GM21360 (cell line): ENCODE measurements at regions not wholly inside any gene's neighbourhood (a gene's known extent, or its start where the extent isn't known, plus 50 kb on each side); places are given as distances from the start of the nearest gene placed in this dataset.
"Not testable (repeated sequence)": the region's sequence is repeated elsewhere in the genome, so short reads cannot be mapped to it uniquely, and the experiment has no call there.

Experiments
- ATAC-seq: cut with Tn5 transposase; IDR thresholded peaks from one replicate; pipeline ENCODE4 v1.9.1; 2021; ENCODE audit warnings: mild to moderate bottlenecking, moderate library complexity; ENCODE audit not compliant: unreplicated experiment

DNA sequence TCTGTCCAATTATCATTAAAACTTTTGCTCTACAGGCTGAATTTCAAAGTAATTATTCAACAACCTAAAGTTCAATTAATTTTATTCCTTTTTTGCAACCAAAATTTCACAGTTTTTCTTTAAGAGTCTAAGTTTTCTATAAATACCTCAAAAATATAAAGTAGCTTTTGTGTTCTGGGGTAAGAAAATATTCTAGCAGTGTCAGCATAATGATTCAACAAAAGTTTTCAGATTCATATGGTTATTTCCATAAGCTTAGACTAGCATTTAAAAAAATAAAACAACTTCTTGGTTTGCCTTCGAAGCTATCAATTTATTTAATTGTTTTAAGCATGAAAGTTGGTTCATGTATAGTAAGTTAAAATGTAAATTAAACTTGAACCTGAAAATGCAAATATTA lies 1962.3 kb upstream of the CDH6 start:
- no peak for ATAC-seq

GRCh38 chr5:29230591-29230990 lies 1962.9 kb upstream of the CDH6 start:
- no peak for ATAC-seq

GRCh38 chr5:29229461-29229860 lies 1964.0 kb upstream of the CDH6 start:
- no peak for ATAC-seq

- no peak for ATAC-seq
These were observed 1975.3 kb upstream of the CDH6 start for GRCh38 chr5:29218138-29218537.

DNA sequence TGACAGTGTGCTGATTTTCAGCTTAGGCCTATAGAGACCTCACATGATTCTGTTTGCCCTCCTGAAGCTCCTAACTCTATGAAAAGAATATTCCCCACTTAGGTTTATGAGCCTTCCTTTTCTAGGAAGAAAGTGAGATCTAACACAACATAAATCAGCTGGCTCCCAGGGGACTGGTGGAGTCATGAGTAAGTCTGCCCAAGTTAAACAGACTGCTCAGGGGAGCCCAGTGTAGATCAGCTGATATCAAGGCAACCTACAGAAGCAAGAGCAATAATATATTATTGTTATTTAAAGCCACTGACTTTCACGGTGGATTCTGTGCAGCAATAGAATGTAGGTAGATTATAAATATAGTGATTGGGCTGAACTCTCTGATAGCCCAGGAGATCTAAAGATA lies 1978.6 kb upstream of the CDH6 start:
- ATAC-seq, result no peak

- no peak for ATAC-seq
These were observed 1980.0 kb upstream of the CDH6 start for GRCh38 chr5:29213475-29213874.

DNA sequence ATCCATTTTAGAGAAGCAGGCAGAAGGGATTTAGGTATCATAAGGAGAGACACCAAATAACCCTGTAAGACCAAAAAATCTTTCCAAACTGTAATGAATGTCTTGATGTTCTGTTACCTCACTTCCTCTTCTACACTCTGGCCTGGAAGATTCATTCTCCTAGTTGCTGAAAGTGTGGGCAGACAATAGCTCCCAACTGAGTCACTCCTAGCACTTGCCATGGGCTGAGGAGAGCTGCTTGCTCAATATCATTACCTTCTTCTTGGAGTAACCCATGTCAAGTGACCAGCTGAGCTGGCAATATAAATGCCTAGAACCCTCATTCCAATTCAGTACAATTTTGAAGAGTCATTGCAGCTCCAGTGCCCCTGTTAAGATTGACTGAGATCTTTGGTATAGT lies 1985.5 kb upstream of the CDH6 start:
- no peak for ATAC-seq

DNA sequence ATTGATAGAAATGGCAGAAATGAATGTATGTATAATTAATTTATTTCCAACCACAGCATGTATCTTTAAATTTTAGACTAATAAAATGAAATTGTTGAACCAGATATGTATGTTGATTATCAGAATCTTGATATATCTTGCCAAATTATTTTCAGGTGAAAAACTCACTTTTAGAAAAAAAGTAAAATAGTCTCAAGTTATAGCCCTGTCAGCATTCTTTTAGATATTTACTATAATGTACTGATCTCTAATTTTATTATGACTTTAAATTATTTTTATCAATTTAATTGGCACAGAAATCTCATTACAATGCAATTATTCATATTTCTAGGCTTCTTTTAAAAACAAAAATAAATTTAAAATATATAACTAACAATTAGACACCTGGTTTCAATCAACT lies 1990.4 kb upstream of the CDH6 start:
- no peak for ATAC-seq

- no peak for ATAC-seq
These were observed 1995.6 kb upstream of the CDH6 start for GRCh38 chr5:29197631-29198454.

GRCh38 chr5:29193972-29194371 lies 1999.5 kb upstream of the CDH6 start:
- no peak for ATAC-seq

DNA sequence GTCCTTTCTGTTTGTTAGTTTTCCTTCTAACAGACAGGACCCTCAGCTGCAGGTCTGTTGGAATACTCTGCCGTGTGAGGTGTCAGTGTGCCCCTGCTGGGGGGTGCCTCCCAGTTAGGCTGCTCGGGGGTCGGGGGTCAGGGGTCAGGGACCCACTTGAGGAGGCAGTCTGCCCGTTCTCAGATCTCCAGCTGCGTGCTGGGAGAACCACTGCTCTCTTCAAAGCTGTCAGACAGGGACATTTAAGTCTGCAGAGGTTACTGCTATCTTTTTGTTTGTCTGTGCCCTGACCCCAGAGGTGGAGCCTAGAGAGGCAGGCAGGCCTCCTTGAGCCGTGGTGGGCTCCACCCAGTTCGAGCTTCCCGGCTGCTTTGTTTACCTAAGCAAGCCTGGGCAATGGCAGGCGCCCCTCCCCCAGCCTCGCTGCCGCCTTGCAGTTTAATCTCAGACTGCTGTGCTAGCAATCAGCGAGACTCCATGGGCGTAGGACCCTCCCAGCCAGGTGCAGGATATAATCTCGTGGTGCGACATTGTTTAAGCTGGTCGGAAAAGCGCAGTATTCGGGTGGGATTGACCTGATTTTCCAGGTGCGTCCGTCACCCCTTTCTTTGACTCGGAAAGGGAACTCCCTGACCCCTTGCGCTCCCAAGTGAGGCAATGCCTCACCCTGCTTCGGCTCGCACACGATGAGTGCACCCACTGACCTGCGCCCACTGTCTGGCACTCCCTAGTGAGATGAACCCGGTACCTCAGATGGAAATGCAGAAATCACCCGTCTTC lies 2002.0 kb upstream of the CDH6 start:
- ATAC-seq, result not testable (repeated sequence)

DNA sequence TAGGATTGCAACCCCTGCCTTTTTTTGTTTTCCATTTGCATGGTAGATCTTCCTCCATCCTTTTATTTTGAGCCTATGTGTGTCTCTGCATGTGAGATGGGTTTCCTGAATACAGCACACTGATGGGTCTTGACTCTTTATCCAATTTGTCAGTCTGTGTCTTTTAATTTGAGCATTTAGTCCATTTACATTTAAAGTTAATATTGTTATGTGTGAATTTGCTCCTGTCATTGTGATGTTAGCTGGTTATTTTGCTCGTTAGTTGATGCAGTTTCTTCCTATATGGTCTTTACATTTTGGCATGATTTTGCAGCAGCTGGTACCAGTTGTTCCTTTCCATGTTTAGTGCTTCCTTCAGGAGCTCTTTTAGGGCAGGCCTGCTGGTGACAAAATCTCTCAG lies 2003.1 kb upstream of the CDH6 start:
- not testable (repeated sequence) for ATAC-seq

- not testable (repeated sequence) for ATAC-seq
These were observed 2007.1 kb upstream of the CDH6 start for GRCh38 chr5:29186380-29186779.

DNA sequence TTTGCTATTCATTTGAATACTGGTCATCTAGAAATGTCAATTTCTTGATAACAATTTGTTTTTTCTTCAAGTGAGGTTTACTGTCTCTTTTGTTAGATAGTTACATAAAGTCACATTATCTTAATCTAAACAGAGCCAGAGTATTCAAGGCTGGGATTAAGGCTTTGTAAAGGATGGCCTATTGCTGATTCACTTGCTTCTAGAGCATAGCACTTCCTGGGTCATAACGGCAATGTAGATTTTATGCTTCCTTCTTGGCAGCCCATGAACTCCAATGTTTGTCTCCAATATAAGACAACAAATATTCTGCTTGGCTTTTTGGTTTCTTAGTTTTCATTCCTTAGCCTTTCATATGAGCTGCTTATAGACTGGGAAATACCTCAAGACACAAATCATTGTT lies 2007.9 kb upstream of the CDH6 start:
- no peak for ATAC-seq

DNA sequence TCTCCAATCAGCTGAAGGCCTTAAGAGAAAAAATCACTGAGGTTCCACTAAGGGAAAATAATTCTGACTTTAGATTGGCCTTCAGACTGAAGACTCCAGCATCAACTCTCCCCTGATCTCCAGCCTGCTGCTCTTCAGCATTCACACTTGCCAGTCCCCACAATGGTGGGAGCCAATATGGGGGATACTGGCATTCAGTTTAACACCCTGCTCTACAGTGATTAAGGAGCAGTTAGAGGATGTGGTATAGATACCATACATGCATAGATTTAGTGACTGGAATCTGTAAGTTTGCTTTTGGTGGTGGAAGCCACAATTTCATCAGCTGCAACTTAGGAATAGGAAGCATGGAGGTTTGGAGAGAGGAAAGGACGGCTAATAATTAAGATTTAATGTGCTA lies 2017.7 kb upstream of the CDH6 start:
- ATAC-seq, result no peak

- ATAC-seq, result no peak
These were observed 2022.9 kb upstream of the CDH6 start for GRCh38 chr5:29170599-29170998.

DNA sequence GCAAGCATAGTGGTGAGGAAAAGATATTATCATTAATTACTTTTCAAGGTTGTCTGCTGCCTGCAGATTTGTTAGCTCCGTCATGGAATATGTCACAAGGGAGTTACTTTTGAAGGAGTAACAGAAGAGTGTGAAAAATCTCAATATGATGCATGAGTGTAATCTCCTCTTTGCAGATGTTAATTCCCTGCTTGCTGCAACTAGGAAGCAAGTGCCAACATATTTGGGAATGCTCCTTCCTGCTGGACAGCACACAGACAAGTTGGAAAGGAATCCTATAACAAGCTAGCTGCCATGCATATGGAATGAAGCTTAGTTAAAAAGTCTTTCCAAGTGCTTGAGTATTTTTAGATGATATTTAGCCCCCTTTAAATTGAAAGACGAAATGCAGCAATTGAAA lies 2023.6 kb upstream of the CDH6 start:
- no peak for ATAC-seq

GRCh38 chr5:29162297-29162696 lies 2031.2 kb upstream of the CDH6 start:
- no peak for ATAC-seq

GRCh38 chr5:29161399-29162291 lies 2031.8 kb upstream of the CDH6 start:
- no peak for ATAC-seq

- no peak for ATAC-seq
These were observed 2035.5 kb upstream of the CDH6 start for GRCh38 chr5:29157975-29158374.

GRCh38 chr5:29150840-29151239 lies 2042.6 kb upstream of the CDH6 start:
- no peak for ATAC-seq
